Small intestine (tissue), 7 donors: ENCODE measurements at regions not wholly inside any gene's neighbourhood (a gene's known extent, or its start where the extent isn't known, plus 50 kb on each side); places are given as distances from the start of the nearest gene placed in this dataset.

Experiments used
- DNase-seq, 2 donors: peaks; one replicate each; pipeline versions ENCODE4 v3.0.0 to v3.0.0-alpha.2; 2013
- FAIRE-seq: peaks from 2 replicates; lab custom pipeline; 2012; peaks lifted over from hg19 to GRCh38; lab: Jason Lieb, UNC
- H3K27ac ChIP-seq, 3 donors: one replicate each; pipeline ENCODE4 v1.5.1; 2013; ENCODE audit warnings: low read length in 2 of 3, mild to moderate bottlenecking in 2 of 3, control low read depth in 1 of 3, inconsistent platforms in 1 of 3, low read depth in 1 of 3, moderate library complexity in 1 of 3
- H3K27me3 ChIP-seq, 3 donors: one replicate each; pipeline ENCODE4 v1.6.1; 2013; ENCODE audit warnings: low read length in 3 of 3, inconsistent platforms in 1 of 3; ENCODE audit not compliant: control insufficient read depth in 3 of 3, insufficient read depth in 3 of 3
- H3K36me3 ChIP-seq, 3 donors: one replicate each; pipeline ENCODE4 v1.6.1; 2013; ENCODE audit warnings: low read length in 3 of 3, inconsistent platforms in 1 of 3, low read depth in 1 of 3, mild to moderate bottlenecking in 1 of 3, moderate library complexity in 1 of 3; ENCODE audit not compliant: control insufficient read depth in 3 of 3, insufficient read depth in 2 of 3
- H3K4me1 ChIP-seq, 3 donors: one replicate each; pipeline ENCODE4 v1.6.1; 2013; ENCODE audit warnings: low read length in 2 of 3, inconsistent platforms in 1 of 3, low read depth in 1 of 3, mild to moderate bottlenecking in 1 of 3, moderate library complexity in 1 of 3; ENCODE audit not compliant: control insufficient read depth in 3 of 3, insufficient read depth in 2 of 3
- H3K4me3 ChIP-seq, 3 donors: one replicate each; pipeline ENCODE4 v1.5.1; 2013; ENCODE audit warnings: low read length in 3 of 3, control low read depth in 1 of 3, inconsistent platforms in 1 of 3, low read depth in 1 of 3, mild to moderate bottlenecking in 1 of 3, moderate library complexity in 1 of 3
- H3K9me3 ChIP-seq, 2 donors: one replicate each; pipeline ENCODE4 v1.6.1; 2013; ENCODE audit warnings: low read depth in 1 of 2, low read length in 1 of 2; ENCODE audit not compliant: control insufficient read depth in 2 of 2, insufficient read depth in 1 of 2
- WGBS, 3 donors: extraction: QIAGEN DNeasy Blood & Tissue Kit; methylation state at CpG; one replicate each; pipeline ENCODE4 v1.1.7; 2013; 5-methylcytosine and 5-hydroxymethylcytosine counted together
- donor health status: healthy with polysubstance abuse.
- donor health status: control.
- donor health status: control.
- donor health status: Bipolar disorder and iron deficiency.
- donor health status: healthy.

DNA sequence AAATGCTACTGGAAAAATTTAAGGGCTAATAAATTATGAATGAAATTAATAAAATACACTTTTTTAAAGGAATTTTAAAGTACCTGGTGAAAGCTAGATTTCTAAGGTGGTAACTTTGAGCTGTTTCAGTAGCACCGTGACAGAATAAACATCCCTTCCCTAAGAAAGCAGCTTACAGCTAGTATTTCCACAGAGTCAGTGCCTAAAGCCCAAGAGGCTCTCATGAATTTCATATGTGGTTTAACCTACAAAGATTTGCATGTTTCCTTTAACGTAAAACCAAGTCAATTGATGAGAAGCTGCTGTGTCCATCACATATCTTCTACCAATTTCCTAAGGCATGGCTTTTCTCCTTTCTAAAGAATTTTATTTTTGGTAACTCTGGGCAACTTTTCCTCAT, 56.8 kb downstream of the IFNG start:
- WGBS, 3 donors = 61 to 76% (median 62%) methylated on average over 2 of the region's 2 CpGs
- no peaks in the 10 kb centered on the region for H3K4me1 ChIP-seq
- H3K9me3 ChIP-seq = no peaks in the 10 kb centered on the region
- FAIRE-seq (no peak), DNase-seq (no peak)
- no peak overlapping the region for H3K4me3 ChIP-seq
- H3K27ac ChIP-seq = no peak overlapping the region
- H3K36me3 ChIP-seq = no peaks in the 10 kb centered on the region
- H3K27me3 ChIP-seq = no peaks in the 10 kb centered on the region

DNA sequence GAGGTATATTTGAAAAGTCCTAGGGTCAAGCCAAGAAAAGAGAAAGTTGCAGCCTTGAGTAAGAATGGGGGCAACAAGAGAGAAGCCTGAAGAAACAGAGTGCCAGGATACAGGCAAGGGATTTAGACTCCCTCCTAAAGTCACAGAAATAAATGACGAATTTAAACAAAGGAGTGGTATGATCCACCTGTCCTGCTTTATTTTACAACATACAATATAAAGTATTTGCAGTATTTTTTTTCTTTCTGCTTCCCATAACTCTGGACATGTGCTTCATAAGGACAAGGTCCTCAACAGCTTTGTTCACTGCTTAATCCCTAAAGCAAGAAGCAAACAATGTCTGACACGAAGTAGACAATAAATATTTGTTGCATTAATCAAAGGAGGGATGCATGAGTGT, 57.4 kb downstream of the IFNG start:
- Histone ChIP-seq H3K4me3 (no peak overlapping the region), H3K4me1 (no peaks in the 10 kb centered on the region), H3K36me3 (no peaks in the 10 kb centered on the region), H3K27me3 (no peaks in the 10 kb centered on the region), H3K27ac (no peak overlapping the region), H3K9me3 (no peaks in the 10 kb centered on the region)
- 23 to 49% (median 43%) methylated on average over 2 of the region's 2 CpGs for WGBS, 3 donors
- DNase-seq (peak in 1 of 2 donors; percentile 19), FAIRE-seq (no peak)

DNA sequence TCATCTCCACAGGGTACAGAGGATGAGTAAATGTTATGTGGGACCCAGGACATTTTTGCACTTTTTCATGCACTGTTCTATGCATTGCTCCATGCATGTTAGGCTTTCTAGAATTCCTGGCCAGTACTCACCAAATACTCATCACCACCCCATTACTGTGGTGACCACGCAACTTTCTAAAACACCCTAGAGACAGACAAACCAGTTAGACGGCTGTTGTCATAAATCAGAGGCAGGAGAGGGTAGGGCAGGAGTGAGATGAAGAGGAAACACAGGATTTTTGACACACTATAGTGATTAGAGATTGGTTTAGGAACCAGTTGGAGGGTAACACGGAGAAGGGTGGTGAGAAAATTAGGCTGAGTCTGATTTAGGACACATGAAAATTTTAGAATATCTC, 59.3 kb downstream of the IFNG start:
- no peak for DNase-seq
- no peak overlapping the region for H3K27ac ChIP-seq
- no peaks in the 10 kb centered on the region for H3K4me1 ChIP-seq
- H3K4me3 ChIP-seq = no peak overlapping the region
- H3K27me3 ChIP-seq = no peaks in the 10 kb centered on the region
- 30 to 63% (median 63%) methylated on average over 3 of the region's 3 CpGs for WGBS, 3 donors
- H3K36me3 ChIP-seq = no peaks in the 10 kb centered on the region
- H3K9me3 ChIP-seq = no peaks in the 10 kb centered on the region
- FAIRE-seq = no peak

DNA sequence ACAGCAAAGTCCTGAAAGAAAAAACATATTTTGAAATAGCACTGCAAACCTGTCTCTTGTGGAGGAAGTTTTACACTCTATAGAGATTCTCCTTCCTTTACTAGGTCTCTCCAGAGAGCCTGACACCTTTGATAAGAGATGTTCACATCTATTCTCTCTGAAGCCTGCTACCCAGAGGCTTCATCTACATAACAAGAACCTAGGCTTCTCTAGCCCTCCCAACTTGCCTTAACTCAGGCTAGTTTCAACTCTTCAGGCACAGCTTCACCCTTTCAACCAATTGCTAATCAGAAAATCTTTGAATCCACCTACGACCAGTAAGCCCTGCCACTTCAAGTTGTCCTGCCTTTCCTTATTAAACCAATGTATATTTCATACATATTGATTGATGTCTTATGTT, 60.6 kb downstream of the IFNG start:
- H3K9me3 ChIP-seq = no peaks in the 10 kb centered on the region
- FAIRE-seq (no peak), DNase-seq (no peak)
- H3K36me3 ChIP-seq = no peaks in the 10 kb centered on the region
- H3K27ac ChIP-seq = no peak overlapping the region
- H3K27me3 ChIP-seq = no peaks in the 10 kb centered on the region
- 57 to 70% (median 57%) methylated on average over 1 of the region's 1 CpG for WGBS, 3 donors
- H3K4me1 ChIP-seq = no peaks in the 10 kb centered on the region
- H3K4me3 ChIP-seq = no peak overlapping the region

- H3K4me3 ChIP-seq = no peak overlapping the region
- H3K27me3 ChIP-seq = no peaks in the 10 kb centered on the region
- DNase-seq (no peak), FAIRE-seq (no peak)
- H3K9me3 ChIP-seq = no peaks in the 10 kb centered on the region
- 90 to 92% (median 91%) methylated on average over 2 of the region's 2 CpGs for WGBS, 3 donors
- no peaks in the 10 kb centered on the region for H3K36me3 ChIP-seq
- H3K27ac ChIP-seq = no peak overlapping the region
- H3K4me1 ChIP-seq = no peaks in the 10 kb centered on the region
These were observed 62.2 kb downstream of the IFNG start for GRCh38 chr12:68097386-68097785.

- Histone ChIP-seq H3K9me3 (no peaks in the 10 kb centered on the region), H3K27me3 (no peaks in the 10 kb centered on the region), H3K4me3 (no peak overlapping the region), H3K36me3 (no peaks in the 10 kb centered on the region), H3K27ac (no peak overlapping the region), H3K4me1 (no peaks in the 10 kb centered on the region)
- WGBS, 3 donors = 68 to 84% (median 76%) methylated on average over 6 of the region's 6 CpGs
- FAIRE-seq (no peak), DNase-seq (no peak)
These were observed 64.7 kb downstream of the IFNG start for GRCh38 chr12:68094645-68095395.

DNA sequence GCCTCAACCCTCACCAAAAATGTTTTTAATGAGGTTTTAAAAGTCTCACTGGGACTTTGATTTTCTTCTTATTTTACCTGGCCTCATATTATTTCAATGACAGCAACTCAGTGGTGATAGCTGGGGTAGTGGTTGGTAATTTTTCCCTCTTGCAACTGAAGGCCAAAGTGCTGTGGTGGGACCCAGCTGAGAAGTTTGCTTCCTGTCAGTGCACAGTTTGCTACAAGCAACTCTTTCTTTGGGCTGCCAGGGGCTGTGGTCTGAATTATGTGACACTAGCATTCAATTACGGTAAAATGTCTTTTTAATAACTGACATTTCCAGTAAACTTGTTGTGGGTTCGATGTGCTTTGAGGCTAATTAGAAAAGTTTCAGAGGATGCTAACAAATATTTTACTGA, 65.3 kb downstream of the IFNG start:
- FAIRE-seq (no peak), DNase-seq (no peak)
- Histone ChIP-seq H3K36me3 (no peaks in the 10 kb centered on the region), H3K4me1 (no peaks in the 10 kb centered on the region), H3K4me3 (no peak overlapping the region), H3K9me3 (no peaks in the 10 kb centered on the region), H3K27me3 (no peaks in the 10 kb centered on the region), H3K27ac (no peak overlapping the region)
- WGBS, 3 donors = 75 to 83% (median 81%) methylated on average over 2 of the region's 2 CpGs

- WGBS, 3 donors = 58 to 83% (median 64%) methylated on average over 2 of the region's 2 CpGs
- no peak for FAIRE-seq
- Histone ChIP-seq H3K4me3 (no peak overlapping the region), H3K27ac (no peak overlapping the region), H3K27me3 (no peaks in the 10 kb centered on the region), H3K36me3 (no peaks in the 10 kb centered on the region), H3K4me1 (no peaks in the 10 kb centered on the region), H3K9me3 (no peaks in the 10 kb centered on the region)
- DNase-seq = no peak
These were observed 66.6 kb downstream of the IFNG start for GRCh38 chr12:68092976-68093375.

DNA sequence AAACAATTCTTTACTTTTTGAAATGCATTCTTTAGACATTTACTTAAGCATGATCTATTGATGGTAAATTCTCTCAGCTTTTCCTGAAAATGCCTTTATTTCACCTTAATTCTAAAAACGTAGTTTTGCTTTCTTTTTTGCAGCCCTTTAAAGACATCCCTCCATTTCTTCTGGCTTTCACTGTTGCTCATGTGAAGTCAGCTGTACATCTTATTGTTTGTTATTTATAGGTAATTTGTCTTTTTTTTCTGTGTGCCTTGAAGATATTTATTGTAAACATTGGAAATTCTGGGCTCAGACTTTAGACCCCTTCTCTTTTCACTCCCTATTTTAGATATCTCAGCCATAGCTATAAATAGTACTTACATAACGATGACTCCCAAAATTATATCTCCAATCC, 70.4 kb downstream of the IFNG start:
- DNase-seq (no peak), FAIRE-seq (no peak)
- Histone ChIP-seq H3K4me3 (no peak overlapping the region), H3K27ac (no peak overlapping the region), H3K27me3 (no peaks in the 10 kb centered on the region), H3K4me1 (no peaks in the 10 kb centered on the region), H3K9me3 (no peaks in the 10 kb centered on the region), H3K36me3 (no peaks in the 10 kb centered on the region)
- 86 to 88% (median 87%) methylated on average over 2 of the region's 2 CpGs for WGBS, 3 donors
